Fibroblast of pulmonary artery (primary cell): ENCODE measurements at regions not wholly inside any gene's neighbourhood (a gene's known extent, or its start where the extent isn't known, plus 50 kb on each side); places are given as distances from the start of the nearest gene placed in this dataset.

Experiments
- DNase-seq: peaks from one replicate; pipeline ENCODE4 v3.0.0-alpha.2; 2010; ENCODE audit warnings: low read depth
- H3K4me3 ChIP-seq: replicated peaks from 2 replicates; pipeline ENCODE4 v1.5.1; 2011; ENCODE audit warnings: low read depth, mild to moderate bottlenecking, control low read depth, low read length, moderate library complexity
- CTCF ChIP-seq: IDR thresholded peaks from 2 replicates; pipeline ENCODE4 v1.5.1; 2011; ENCODE audit warnings: mild to moderate bottlenecking, control low read depth, low read length, inconsistent platforms; ENCODE audit errors: missing control alignments

GRCh38 chr2:235232449-235233433 lies 261.1 kb upstream of the AGAP1 start:
- DNase-seq = no peak
- no peak for TF ChIP-seq CTCF
- no peak overlapping the region for H3K4me3 ChIP-seq

GRCh38 chr2:235234736-235235135 lies 259.1 kb upstream of the AGAP1 start:
- peak; percentile 57 for DNase-seq

GRCh38 chr2:235235977-235236767 lies 257.7 kb upstream of the AGAP1 start:
- no peak for DNase-seq
- no peak overlapping the region for H3K4me3 ChIP-seq
- no peak for TF ChIP-seq CTCF

More at GRCh38 chr2:235234736-235235135, 259.1 kb upstream of the AGAP1 start:
- TF ChIP-seq CTCF = no peak
- H3K4me3 ChIP-seq = no peak overlapping the region

GRCh38 chr2:235238537-235238936 lies 255.3 kb upstream of the AGAP1 start:
- TF ChIP-seq CTCF = no peak
- peak; percentile 92 for DNase-seq

GRCh38 chr2:235240574-235240973 lies 253.3 kb upstream of the AGAP1 start:
- no peak overlapping the region for H3K4me3 ChIP-seq
- no peak for TF ChIP-seq CTCF
- no peak for DNase-seq

More at GRCh38 chr2:235238537-235238936, 255.3 kb upstream of the AGAP1 start:
- H3K4me3 ChIP-seq = no peak overlapping the region

GRCh38 chr2:235244255-235245220 lies 249.3 kb upstream of the AGAP1 start:
- H3K4me3 ChIP-seq = no peak overlapping the region
- DNase-seq = no peak
- TF ChIP-seq CTCF = no peak
